OCI-LY1 (cell line): ENCODE measurements at regions not wholly inside any gene's neighbourhood (a gene's known extent, or its start where the extent isn't known, plus 50 kb on each side); places are given as distances from the start of the nearest gene placed in this dataset.

Experiments used
- EZH2 ChIP-seq: fragments of 200-600 bp; sonication (generic), shearing (Covaris generic); IDR thresholded peaks from 2 replicates; pipeline ENCODE4 v1.8.0; 2017; ENCODE audit warnings: borderline replicate concordance, mixed run types, mild to moderate bottlenecking, antibody characterized with exemption, low read length, moderate library complexity, mixed read lengths
- TF ChIP-seq, protein P1 (sequence below): fragments of 200-600 bp; sonication (generic), shearing (Covaris generic); IDR thresholded peaks from 2 replicates; pipeline ENCODE4 v1.5.1; 2017; ENCODE audit warnings: mild to moderate bottlenecking, antibody characterized with exemption, low read length, moderate library complexity, mixed read lengths

DNA sequence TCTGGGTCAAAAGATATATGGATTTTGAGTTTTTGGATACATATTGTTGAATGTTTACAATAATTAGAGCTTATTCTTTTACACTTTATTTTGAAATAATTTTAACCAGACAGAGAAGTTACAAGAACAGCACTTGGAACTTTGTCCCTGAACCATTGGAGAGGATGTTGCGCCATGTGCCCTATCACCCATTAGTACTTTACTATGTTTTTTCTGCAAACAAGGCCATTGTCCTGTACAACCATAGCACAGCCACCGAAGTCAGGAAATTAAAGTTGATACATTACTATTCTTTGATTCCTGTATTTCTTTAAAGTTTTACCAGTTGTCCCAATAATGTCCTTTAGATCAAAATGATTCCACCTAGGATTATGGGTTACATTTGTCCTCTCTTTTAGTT, 188.8 kb downstream of the ACKR3 start:
- TF ChIP-seq, protein P1, sequence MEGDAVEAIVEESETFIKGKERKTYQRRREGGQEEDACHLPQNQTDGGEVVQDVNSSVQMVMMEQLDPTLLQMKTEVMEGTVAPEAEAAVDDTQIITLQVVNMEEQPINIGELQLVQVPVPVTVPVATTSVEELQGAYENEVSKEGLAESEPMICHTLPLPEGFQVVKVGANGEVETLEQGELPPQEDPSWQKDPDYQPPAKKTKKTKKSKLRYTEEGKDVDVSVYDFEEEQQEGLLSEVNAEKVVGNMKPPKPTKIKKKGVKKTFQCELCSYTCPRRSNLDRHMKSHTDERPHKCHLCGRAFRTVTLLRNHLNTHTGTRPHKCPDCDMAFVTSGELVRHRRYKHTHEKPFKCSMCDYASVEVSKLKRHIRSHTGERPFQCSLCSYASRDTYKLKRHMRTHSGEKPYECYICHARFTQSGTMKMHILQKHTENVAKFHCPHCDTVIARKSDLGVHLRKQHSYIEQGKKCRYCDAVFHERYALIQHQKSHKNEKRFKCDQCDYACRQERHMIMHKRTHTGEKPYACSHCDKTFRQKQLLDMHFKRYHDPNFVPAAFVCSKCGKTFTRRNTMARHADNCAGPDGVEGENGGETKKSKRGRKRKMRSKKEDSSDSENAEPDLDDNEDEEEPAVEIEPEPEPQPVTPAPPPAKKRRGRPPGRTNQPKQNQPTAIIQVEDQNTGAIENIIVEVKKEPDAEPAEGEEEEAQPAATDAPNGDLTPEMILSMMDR: no peak
- no peak for TF ChIP-seq EZH2
